DOHH2 (cell line): ENCODE measurements at regions not wholly inside any gene's neighbourhood (a gene's known extent, or its start where the extent isn't known, plus 50 kb on each side); places are given as distances from the start of the nearest gene placed in this dataset.
"Not testable (repeated sequence)": the region's sequence is repeated elsewhere in the genome, so short reads cannot be mapped to it uniquely, and the experiment has no call there.

Source experiments
- H3F3A ChIP-seq: fragments of 200-600 bp; sonication (generic), shearing (Covaris generic); 2 replicates; pipeline ENCODE4 v1.6.0; 2016; ENCODE audit warnings: antibody characterized with exemption, mild to moderate bottlenecking; ENCODE audit not compliant: control insufficient read depth, insufficient read depth
- H3K27ac ChIP-seq: fragments of 200-600 bp; sonication (generic); 2 replicates; pipeline ENCODE4 v1.5.1; 2014; ENCODE audit warnings: low read depth, mild to moderate bottlenecking, low read length, moderate library complexity
- H3K27me3 ChIP-seq: fragments of 200-600 bp; sonication (generic); 2 replicates; pipeline ENCODE4 v1.6.1; 2014; ENCODE audit warnings: mild to moderate bottlenecking, low read length, mixed read lengths; ENCODE audit not compliant: control insufficient read depth
- H3K36me3 ChIP-seq: fragments of 200-600 bp; sonication (generic); 2 replicates; pipeline ENCODE4 v1.6.1; 2014; ENCODE audit warnings: mild to moderate bottlenecking, low read length, moderate library complexity, mixed read lengths; ENCODE audit not compliant: control insufficient read depth
- H3K4me1 ChIP-seq: fragments of 200-600 bp; sonication (generic); 2 replicates; pipeline ENCODE4 v1.6.1; 2014; ENCODE audit warnings: mild to moderate bottlenecking, low read length, mixed read lengths; ENCODE audit not compliant: control insufficient read depth
- H3K4me2 ChIP-seq: fragments of 200-600 bp; sonication (generic); 2 replicates; pipeline ENCODE4 v1.6.0; 2014; ENCODE audit warnings: mild to moderate bottlenecking, low read length, moderate library complexity
- H3K4me3 ChIP-seq: fragments of 200-600 bp; sonication (generic); 2 replicates; pipeline ENCODE4 v1.5.1; 2014; ENCODE audit warnings: mild to moderate bottlenecking, low read length, mixed read lengths
- H3K79me2 ChIP-seq: fragments of 200-600 bp; sonication (generic); 2 replicates; pipeline ENCODE4 v1.6.1; 2014; ENCODE audit warnings: mild to moderate bottlenecking, low read length, mixed read lengths; ENCODE audit not compliant: control insufficient read depth
- H3K9me2 ChIP-seq: fragments of 200-600 bp; sonication (generic); replicated peaks from 2 replicates; pipeline ENCODE4 v1.6.1; 2014; ENCODE audit warnings: mild to moderate bottlenecking, low read length, mixed read lengths; ENCODE audit not compliant: control insufficient read depth
- H3K9me3 ChIP-seq: fragments of 200-600 bp; sonication (generic); 2 replicates; pipeline ENCODE4 v1.6.1; 2014; ENCODE audit warnings: antibody characterized with exemption, low read length, mixed read lengths; ENCODE audit not compliant: control insufficient read depth, insufficient read depth
- H4K20me1 ChIP-seq: fragments of 200-600 bp; sonication (generic); 2 replicates; pipeline ENCODE4 v1.6.0; 2014; ENCODE audit warnings: low read depth, mild to moderate bottlenecking, antibody characterized with exemption, low read length, moderate library complexity; ENCODE audit not compliant: control insufficient read depth, insufficient read depth
- EZH2phosphoT487 ChIP-seq: fragments of 200-600 bp; sonication (generic); IDR thresholded peaks from 2 replicates; pipeline ENCODE4 v1.6.1; 2017; ENCODE audit warnings: borderline replicate concordance, mild to moderate bottlenecking, antibody characterized with exemption, low read length, moderate library complexity, mixed read lengths
- TF ChIP-seq, protein P1 (sequence below): fragments of 200-600 bp; sonication (generic); IDR thresholded peaks from one replicate; pipeline ENCODE4 v1.5.1; 2014; ENCODE audit warnings: antibody characterized with exemption, mild to moderate bottlenecking, low read depth, low read length; ENCODE audit not compliant: poor library complexity, severe bottlenecking

DNA sequence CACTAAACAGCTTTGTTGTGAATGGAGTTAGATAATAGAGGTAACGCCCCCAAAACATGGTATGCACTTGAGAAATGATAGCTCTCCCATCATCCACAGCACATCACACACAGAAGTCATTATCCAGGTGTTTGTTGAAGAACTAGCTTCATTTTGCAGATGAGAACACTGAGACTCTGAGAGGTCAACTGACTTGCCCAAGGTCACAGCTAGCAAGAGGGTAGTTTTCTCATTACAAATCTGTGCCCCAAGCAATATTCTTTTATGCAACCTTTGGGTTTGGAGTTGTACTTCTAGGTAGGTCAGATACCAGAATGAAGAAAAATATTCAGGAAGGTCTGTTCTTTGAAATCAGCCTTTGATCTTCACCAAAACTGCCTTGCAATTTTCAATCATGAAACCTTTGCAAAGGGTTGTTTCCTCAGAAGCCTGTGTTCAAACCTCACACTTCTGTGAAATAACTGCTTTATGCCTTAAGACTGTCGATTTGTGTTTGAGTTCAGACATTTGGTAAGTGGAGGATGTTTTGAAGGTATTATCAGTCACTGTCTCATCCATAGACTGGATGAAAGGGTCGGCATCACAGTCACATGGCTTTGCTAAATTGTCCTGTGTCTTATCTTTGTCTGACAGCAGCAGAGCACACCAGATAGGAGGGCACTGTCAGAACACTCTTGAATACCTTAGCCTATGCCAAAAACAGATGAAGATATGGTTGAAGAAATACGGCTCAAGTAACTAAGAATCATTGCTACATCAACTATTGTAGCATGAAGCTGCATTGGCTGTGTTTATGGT lies 233.2 kb upstream of the BTG1 start:
- no peak overlapping the region for H3K4me3 ChIP-seq
- no peak overlapping the region for H3K27ac ChIP-seq
- H3K79me2 ChIP-seq = no peaks in the 10 kb centered on the region
- no peaks in the 10 kb centered on the region for H3K9me2 ChIP-seq
- no peak overlapping the region for H3K4me2 ChIP-seq
- no peaks in the 10 kb centered on the region for H3K27me3 ChIP-seq
- TF ChIP-seq EZH2phosphoT487 = no peak
- TF ChIP-seq, protein P1, sequence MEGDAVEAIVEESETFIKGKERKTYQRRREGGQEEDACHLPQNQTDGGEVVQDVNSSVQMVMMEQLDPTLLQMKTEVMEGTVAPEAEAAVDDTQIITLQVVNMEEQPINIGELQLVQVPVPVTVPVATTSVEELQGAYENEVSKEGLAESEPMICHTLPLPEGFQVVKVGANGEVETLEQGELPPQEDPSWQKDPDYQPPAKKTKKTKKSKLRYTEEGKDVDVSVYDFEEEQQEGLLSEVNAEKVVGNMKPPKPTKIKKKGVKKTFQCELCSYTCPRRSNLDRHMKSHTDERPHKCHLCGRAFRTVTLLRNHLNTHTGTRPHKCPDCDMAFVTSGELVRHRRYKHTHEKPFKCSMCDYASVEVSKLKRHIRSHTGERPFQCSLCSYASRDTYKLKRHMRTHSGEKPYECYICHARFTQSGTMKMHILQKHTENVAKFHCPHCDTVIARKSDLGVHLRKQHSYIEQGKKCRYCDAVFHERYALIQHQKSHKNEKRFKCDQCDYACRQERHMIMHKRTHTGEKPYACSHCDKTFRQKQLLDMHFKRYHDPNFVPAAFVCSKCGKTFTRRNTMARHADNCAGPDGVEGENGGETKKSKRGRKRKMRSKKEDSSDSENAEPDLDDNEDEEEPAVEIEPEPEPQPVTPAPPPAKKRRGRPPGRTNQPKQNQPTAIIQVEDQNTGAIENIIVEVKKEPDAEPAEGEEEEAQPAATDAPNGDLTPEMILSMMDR = no peak
- no peaks in the 10 kb centered on the region for H3F3A ChIP-seq
- no peaks in the 10 kb centered on the region for H3K9me3 ChIP-seq
- H3K36me3 ChIP-seq = no peaks in the 10 kb centered on the region
- no peaks in the 10 kb centered on the region for H3K4me1 ChIP-seq
- H4K20me1 ChIP-seq = no peaks in the 10 kb centered on the region

- not testable (repeated sequence) for H3K36me3 ChIP-seq, H3K9me2 ChIP-seq, H3K27ac ChIP-seq, H3F3A ChIP-seq, H3K4me3 ChIP-seq, H4K20me1 ChIP-seq, H3K9me3 ChIP-seq, H3K79me2 ChIP-seq, H3K27me3 ChIP-seq, H3K4me2 ChIP-seq
- peaks cover 10% of the 10 kb centered on the region for H3K4me1 ChIP-seq
These were observed 229.9 kb upstream of the BTG1 start for GRCh38 chr12:92375504-92375903.

DNA sequence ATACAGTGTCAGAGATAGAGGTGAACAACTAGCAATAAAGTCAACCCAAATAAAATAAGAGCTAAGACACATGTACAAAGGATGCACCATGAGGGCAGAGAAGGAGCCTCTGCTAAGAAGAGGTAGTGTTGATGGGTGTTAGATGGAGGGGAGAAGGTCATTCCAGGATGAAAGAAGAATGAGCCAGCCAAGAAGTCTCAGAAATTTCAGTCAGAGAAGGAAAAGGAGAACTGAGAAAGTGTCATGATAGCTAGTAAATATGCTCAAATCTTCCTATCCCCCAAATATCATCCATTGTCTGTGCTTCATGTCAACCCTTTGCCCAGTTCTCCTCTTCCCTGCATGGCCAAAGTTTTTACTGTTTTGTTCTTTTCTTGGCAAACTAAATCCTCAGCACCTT lies 225.2 kb upstream of the BTG1 start:
- Histone ChIP-seq H4K20me1 (no peaks in the 10 kb centered on the region), H3K9me3 (no peaks in the 10 kb centered on the region), H3K9me2 (no peaks in the 10 kb centered on the region), H3K4me1 (peaks cover 26% of the 10 kb centered on the region), H3K4me2 (peak overlapping the region; percentile 15; the same call in 1 of the 2 replicates), H3K79me2 (no peaks in the 10 kb centered on the region), H3K4me3 (no peak overlapping the region), H3F3A (peaks cover 2% of the 10 kb centered on the region; the same call in 1 of the 2 replicates), H3K36me3 (peaks cover 6% of the 10 kb centered on the region; the same call in 1 of the 2 replicates), H3K27me3 (no peaks in the 10 kb centered on the region), H3K27ac (no peak overlapping the region)
- TF ChIP-seq EZH2phosphoT487 = no peak
- TF ChIP-seq, protein P1 = no peak

DNA sequence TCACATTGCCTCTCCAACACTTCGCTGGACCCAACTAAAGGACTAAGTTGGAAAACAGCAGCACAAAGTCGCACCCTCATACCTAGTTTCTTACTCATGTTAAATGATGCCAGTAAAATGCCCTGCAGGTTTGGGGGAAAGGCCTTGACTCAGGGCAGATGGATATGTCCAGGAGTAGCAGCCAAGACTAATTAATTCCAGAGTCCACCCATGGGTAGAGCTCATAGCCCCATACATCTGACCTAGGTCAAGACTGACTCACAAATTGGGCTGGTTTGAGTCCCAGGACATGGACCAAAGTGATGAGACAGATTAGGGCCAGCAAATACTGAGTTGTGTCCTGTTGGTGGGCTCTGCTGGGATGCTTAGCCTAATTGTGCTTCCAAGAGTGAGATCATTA lies 224.0 kb upstream of the BTG1 start:
- Histone ChIP-seq H3K9me3 (no peaks in the 10 kb centered on the region), H3K27ac (no peak overlapping the region), H3F3A (peaks cover 13% of the 10 kb centered on the region), H3K4me3 (no peak overlapping the region), H3K4me2 (no peak overlapping the region), H3K9me2 (no peaks in the 10 kb centered on the region), H3K4me1 (peaks cover 36% of the 10 kb centered on the region), H3K79me2 (no peaks in the 10 kb centered on the region), H4K20me1 (no peaks in the 10 kb centered on the region), H3K27me3 (no peaks in the 10 kb centered on the region), H3K36me3 (peaks cover 7% of the 10 kb centered on the region; the same call in 1 of the 2 replicates)
- TF ChIP-seq EZH2phosphoT487 = no peak
- TF ChIP-seq, protein P1 = no peak
